ENCODE measurements at regions not wholly inside any gene's neighbourhood (a gene's known extent, or its start where the extent isn't known, plus 50 kb on each side); places are given as distances from the start of the nearest gene placed in this dataset.

DNA sequence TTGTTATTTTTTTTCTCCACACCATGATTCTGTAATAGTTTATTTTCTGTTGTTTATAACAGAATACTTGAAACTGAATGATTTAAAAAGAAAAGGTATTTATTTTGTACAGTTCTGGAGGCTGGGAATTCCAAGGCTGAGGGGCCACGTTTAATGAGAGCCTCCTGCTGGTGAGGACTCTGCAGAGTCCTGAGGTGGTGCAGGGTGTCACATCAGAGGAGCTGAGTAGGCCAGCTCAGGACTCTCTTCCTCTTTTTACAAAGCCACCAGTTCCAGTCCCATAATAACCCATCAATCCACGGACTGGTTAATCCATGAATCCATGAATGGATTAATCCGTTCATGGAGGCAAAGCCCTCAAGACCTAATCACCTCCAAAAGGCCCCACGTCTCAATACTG is 71.6 kb downstream of the TFAP2A start:
- H3K9ac ChIP-seq (ENCODE audit: low read length): no peak overlapping the region
- peaks cover 0 to 11% of the 10 kb centered on the region in 2 experiments; a peak in 2 of 4 replicates for H3K4me1 ChIP-seq (ENCODE audit: control insufficient read depth in 1 of 2, insufficient read depth in 2 of 2, low read length in 2 of 2)
- no peaks in the 10 kb centered on the region for H3K27me3 ChIP-seq (ENCODE audit: insufficient read depth, low read length)
- no peaks in the 10 kb centered on the region for H3K9me2 ChIP-seq (ENCODE audit: insufficient read depth)
- TF ChIP-seq CBX3 (IDR thresholded peaks at IDR 0.05; ENCODE audit: low read depth): no peak
- TF ChIP-seq POLR2AphosphoS5 (IDR thresholded peaks at IDR 0.05; ENCODE audit: low read depth, low read length): no peak
- no peak for TF ChIP-seq FOSL1 (IDR thresholded peaks at IDR 0.05; ENCODE audit: low read depth)
- TF ChIP-seq, protein P1, sequence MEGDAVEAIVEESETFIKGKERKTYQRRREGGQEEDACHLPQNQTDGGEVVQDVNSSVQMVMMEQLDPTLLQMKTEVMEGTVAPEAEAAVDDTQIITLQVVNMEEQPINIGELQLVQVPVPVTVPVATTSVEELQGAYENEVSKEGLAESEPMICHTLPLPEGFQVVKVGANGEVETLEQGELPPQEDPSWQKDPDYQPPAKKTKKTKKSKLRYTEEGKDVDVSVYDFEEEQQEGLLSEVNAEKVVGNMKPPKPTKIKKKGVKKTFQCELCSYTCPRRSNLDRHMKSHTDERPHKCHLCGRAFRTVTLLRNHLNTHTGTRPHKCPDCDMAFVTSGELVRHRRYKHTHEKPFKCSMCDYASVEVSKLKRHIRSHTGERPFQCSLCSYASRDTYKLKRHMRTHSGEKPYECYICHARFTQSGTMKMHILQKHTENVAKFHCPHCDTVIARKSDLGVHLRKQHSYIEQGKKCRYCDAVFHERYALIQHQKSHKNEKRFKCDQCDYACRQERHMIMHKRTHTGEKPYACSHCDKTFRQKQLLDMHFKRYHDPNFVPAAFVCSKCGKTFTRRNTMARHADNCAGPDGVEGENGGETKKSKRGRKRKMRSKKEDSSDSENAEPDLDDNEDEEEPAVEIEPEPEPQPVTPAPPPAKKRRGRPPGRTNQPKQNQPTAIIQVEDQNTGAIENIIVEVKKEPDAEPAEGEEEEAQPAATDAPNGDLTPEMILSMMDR (IDR thresholded peaks at IDR 0.05 in 2 of 3, conservative IDR thresholded peaks at IDR 0.05 in 1 of 3; ENCODE audit: borderline replicate concordance in 1 of 3, insufficient read depth in 1 of 3, low read depth in 2 of 3, low read length in 2 of 3): peak in 2 of 3 experiments; percentile 13 to 20; a peak in 1 of 6 replicates
- TF ChIP-seq YY1 (IDR thresholded peaks at IDR 0.05; ENCODE audit: extremely low read depth, insufficient replicate concordance, low read depth, low read length): no peak
- TF ChIP-seq EGR1 (IDR thresholded peaks at IDR 0.05; ENCODE audit: low read depth): no peak
- TF ChIP-seq POLR2A (IDR thresholded peaks at IDR 0.05; ENCODE audit: borderline replicate concordance, extremely low read depth, insufficient read depth, insufficient read length): no peak
- TF ChIP-seq, protein P2, sequence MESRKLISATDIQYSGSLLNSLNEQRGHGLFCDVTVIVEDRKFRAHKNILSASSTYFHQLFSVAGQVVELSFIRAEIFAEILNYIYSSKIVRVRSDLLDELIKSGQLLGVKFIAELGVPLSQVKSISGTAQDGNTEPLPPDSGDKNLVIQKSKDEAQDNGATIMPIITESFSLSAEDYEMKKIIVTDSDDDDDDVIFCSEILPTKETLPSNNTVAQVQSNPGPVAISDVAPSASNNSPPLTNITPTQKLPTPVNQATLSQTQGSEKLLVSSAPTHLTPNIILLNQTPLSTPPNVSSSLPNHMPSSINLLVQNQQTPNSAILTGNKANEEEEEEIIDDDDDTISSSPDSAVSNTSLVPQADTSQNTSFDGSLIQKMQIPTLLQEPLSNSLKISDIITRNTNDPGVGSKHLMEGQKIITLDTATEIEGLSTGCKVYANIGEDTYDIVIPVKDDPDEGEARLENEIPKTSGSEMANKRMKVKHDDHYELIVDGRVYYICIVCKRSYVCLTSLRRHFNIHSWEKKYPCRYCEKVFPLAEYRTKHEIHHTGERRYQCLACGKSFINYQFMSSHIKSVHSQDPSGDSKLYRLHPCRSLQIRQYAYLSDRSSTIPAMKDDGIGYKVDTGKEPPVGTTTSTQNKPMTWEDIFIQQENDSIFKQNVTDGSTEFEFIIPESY (IDR thresholded peaks at IDR 0.05; ENCODE audit: extremely low read depth, insufficient replicate concordance, low read length): no peak
- no peak for TF ChIP-seq JUND (IDR thresholded peaks at IDR 0.05)
- TF ChIP-seq SP1 (IDR thresholded peaks at IDR 0.05; ENCODE audit: low read depth): no peak
- TF ChIP-seq RAD21 (IDR thresholded peaks at IDR 0.05; ENCODE audit: low read depth): peak; percentile 47; the same call in 1 of the 2 replicates
- DNase-seq (ENCODE audit: low read depth, low spot score) (no peak), ATAC-seq (peak; percentile 67)
- no peak overlapping the region for H3K4me3 ChIP-seq (replicated peaks in 1 of 2; ENCODE audit: low read depth in 1 of 2, low read length in 2 of 2)
- ChIA-PET CTCF (no interaction called here), POLR2A (no interaction called here), RAD21 (ENCODE audit: low non-redundant PET in 1 of 2, low total read pairs in 2 of 2, uncharacterized antibody in 2 of 2, unreplicated experiment in 2 of 2) (no interaction called here)
- BruUV-seq (replicated peaks): no TSS peak
- H2AFZ ChIP-seq (ENCODE audit: low read depth, low read length, poor library complexity, severe bottlenecking): no peak overlapping the region
- no peaks in the 10 kb centered on the region for H3K36me3 ChIP-seq (ENCODE audit: control insufficient read depth in 1 of 2, insufficient read depth in 2 of 2, low read length in 2 of 2)
- no peaks in the 10 kb centered on the region for H3K79me2 ChIP-seq (ENCODE audit: insufficient read depth, low read length)
- H3K9me3 ChIP-seq (ENCODE audit: control insufficient read depth in 1 of 2, insufficient read depth in 1 of 2, low read depth in 1 of 2, low read length in 2 of 2): no peaks in the 10 kb centered on the region
- H3K4me2 ChIP-seq (ENCODE audit: low read length): no peak overlapping the region
- no peak overlapping the region for H3K27ac ChIP-seq (ENCODE audit: low read depth, low read length)
- intact Hi-C loops (cut with micrococcal nuclease): no loop called here
- no peaks in the 10 kb centered on the region for H4K20me1 ChIP-seq (ENCODE audit: insufficient read depth)
